ENCODE measurements at regions not wholly inside any gene's neighbourhood (a gene's known extent, or its start where the extent isn't known, plus 50 kb on each side); places are given as distances from the start of the nearest gene placed in this dataset.

DNA sequence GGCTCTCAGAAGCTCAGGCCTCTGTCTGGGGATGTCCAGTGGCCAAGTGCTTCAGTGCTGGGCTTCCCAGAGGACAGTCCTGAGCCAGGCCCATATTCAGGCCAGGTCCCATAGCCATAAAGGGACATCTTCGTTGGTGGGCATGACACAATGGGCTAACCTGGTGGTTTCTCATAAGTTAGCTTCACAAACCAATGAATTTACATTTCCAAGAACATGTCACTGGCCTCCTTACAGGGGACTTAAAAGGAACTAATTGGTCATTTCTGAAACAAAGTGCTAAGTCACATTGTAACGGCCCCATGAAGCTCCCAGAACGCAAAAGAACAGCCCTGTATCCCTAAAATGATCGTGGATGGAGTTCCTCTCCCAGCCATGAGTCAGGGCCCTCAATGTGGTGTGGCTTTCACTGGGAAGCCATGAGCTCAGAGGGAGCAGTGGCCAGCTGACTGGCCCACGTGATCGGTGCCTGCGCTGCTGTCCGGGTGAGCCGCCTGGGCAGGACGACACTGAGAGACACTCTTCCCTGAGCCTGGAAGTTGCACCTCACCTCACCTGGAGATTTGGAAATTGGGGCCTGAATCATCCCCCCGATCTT is 163.7 kb upstream of the APCDD1 start:
- TF ChIP-seq, protein P1, sequence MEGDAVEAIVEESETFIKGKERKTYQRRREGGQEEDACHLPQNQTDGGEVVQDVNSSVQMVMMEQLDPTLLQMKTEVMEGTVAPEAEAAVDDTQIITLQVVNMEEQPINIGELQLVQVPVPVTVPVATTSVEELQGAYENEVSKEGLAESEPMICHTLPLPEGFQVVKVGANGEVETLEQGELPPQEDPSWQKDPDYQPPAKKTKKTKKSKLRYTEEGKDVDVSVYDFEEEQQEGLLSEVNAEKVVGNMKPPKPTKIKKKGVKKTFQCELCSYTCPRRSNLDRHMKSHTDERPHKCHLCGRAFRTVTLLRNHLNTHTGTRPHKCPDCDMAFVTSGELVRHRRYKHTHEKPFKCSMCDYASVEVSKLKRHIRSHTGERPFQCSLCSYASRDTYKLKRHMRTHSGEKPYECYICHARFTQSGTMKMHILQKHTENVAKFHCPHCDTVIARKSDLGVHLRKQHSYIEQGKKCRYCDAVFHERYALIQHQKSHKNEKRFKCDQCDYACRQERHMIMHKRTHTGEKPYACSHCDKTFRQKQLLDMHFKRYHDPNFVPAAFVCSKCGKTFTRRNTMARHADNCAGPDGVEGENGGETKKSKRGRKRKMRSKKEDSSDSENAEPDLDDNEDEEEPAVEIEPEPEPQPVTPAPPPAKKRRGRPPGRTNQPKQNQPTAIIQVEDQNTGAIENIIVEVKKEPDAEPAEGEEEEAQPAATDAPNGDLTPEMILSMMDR (conservative IDR thresholded peaks at IDR 0.05; ENCODE audit: low read depth) = no peak
- CTCF ChIA-PET = interaction anchor here (0.6 kb wide), 1 partner anchor 129 kb away, joined by 6 read pairs; no protein-coding TSS in a partner anchor
- POLR2A ChIA-PET (ENCODE audit: low non-redundant PET) = no interaction called here
- no peak overlapping the region for H3K27ac ChIP-seq
- no peak for DNase-seq (ENCODE audit: low spot score)

DNA sequence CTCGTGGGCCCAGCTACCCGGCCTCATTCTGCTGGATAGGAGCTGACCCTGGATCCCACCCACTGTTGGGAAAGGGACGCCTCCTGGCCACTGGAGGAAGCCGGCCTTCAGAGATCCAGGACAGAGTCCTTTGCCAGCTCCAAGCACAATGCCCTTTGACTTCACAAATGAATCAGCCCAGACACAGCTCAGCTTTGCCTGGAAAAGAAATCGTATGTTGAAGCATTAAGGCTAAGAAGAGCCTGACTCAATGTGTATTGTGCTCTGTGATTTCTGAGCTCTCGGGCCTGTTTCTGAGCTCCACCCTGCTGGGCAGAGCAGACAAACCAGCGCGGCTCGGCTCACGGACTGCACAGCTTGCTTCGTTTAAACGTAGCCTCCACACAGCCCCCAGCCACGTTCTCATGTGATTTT is 162.9 kb upstream of the APCDD1 start:
- no peak for DNase-seq (ENCODE audit: low spot score)
- CTCF ChIA-PET = interaction anchor here (0.6 kb wide), 1 partner anchor 130 kb away, joined by 6 read pairs; no protein-coding TSS in a partner anchor
- POLR2A ChIA-PET (ENCODE audit: low non-redundant PET) = no interaction called here
- no peak overlapping the region for H3K27ac ChIP-seq
- TF ChIP-seq, protein P1 (conservative IDR thresholded peaks at IDR 0.05; ENCODE audit: low read depth) = no peak

DNA sequence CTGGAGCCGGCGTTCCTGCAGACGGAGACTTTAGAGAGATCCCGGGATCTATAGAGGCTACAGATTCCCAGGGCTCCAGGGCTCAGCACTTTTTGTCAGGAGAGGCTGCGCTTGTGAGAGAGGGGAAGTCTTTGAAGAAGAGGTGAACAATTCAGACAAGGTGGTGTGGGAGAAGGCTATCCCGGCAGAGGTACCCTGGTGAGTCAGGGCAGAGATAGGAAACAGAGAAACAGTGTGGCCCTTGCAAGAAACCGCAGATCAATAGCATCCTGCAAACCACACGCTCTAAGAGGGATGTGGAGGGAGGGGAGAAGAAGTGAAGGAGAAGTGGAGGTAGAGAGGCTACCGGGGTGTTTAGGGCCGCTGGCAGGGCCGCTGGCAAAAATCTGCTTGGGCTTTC is 160.5 kb upstream of the APCDD1 start:
- no peak for DNase-seq (ENCODE audit: low spot score)
- no peak overlapping the region for H3K27ac ChIP-seq
- TF ChIP-seq, protein P1 (conservative IDR thresholded peaks at IDR 0.05; ENCODE audit: low read depth) = no peak
- ChIA-PET POLR2A (ENCODE audit: low non-redundant PET) (no interaction called here), CTCF (interaction anchor here (0.6 to 0.7 kb wide), 2 partner anchors 11 to 27 kb away, joined by 3 read pairs; no protein-coding TSS in a partner anchor)

DNA sequence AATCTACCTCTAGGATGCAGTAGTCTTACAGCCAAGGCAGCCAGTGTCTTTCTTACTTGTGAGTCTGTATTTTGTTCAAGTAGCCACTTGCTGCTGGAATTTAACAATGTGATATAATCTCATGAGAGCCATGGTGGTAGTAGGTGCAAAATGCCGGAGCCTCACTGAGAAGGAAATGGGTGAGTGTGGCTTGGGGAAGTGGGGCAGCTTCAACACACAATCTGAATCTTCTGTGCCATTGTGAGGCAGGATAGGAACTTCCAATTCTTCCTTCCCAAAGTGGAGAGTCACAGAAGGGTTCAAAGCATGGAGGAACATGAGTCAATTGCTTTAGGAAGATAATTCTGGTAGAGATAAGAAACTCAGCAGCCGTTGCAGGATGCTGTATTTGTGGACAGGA is 158.7 kb upstream of the APCDD1 start:
- TF ChIP-seq, protein P1 (conservative IDR thresholded peaks at IDR 0.05; ENCODE audit: low read depth) = no peak
- no peak for DNase-seq (ENCODE audit: low spot score)
- ChIA-PET POLR2A (ENCODE audit: low non-redundant PET) (no interaction called here), CTCF (no interaction called here)
- H3K27ac ChIP-seq = no peak overlapping the region

DNA sequence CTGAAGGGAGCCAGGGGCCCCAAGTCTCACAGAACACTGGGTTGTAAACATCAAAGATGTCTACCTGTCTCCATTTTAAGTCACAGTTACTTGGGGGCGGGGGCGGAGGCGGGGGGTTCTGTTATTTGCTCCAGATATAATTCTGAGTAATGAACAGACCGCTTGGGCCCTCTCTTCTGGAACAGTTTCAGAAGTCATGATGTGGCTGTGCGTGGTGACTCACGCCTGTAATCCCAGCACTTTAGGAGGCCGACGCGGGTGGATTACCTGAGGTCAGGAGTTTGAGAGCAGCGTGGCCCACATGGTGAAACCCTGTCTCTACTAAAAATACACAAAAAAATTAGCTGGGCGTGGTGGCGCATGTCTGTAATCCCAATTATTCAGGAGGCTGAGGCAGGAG is 157.9 kb upstream of the APCDD1 start:
- TF ChIP-seq, protein P1 (conservative IDR thresholded peaks at IDR 0.05; ENCODE audit: low read depth) = no peak
- no peak overlapping the region for H3K27ac ChIP-seq
- no peak for DNase-seq (ENCODE audit: low spot score)
- ChIA-PET POLR2A (ENCODE audit: low non-redundant PET) (no interaction called here), CTCF (no interaction called here)

DNA sequence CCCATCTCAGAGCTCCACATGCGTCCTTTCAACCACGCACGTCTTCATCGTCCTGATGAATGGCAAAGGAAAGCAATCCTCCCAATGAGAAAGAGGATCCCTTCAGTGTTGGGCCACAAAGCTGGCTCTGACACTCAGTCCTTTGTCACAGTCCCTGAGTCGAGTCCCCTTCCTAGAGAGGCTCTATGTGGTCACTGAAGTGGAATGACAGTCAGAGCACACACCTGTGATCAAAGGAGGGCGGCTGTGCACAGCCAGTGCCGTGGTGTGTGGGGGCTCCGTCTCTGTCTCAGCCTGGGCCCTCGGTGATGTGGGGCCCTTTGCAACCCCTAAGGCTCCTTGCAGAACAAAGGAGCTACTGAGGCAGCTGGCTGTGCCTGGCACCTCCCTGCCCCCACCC is 157.3 kb upstream of the APCDD1 start:
- H3K27ac ChIP-seq = no peak overlapping the region
- CTCF ChIA-PET = interaction anchor here (0.6 kb wide), 1 partner anchor 58 kb away, joined by 3 read pairs; no protein-coding TSS in a partner anchor
- TF ChIP-seq, protein P1 (conservative IDR thresholded peaks at IDR 0.05; ENCODE audit: low read depth) = no peak
- no peak for DNase-seq (ENCODE audit: low spot score)
- POLR2A ChIA-PET (ENCODE audit: low non-redundant PET) = no interaction called here
